Vagina (tissue), 2 donors: ENCODE measurements at regions not wholly inside any gene's neighbourhood (a gene's known extent, or its start where the extent isn't known, plus 50 kb on each side); places are given as distances from the start of the nearest gene placed in this dataset.

Experiments
- DNase-seq, 2 donors: peaks; one replicate each; pipeline ENCODE4 v3.0.0-alpha.2; 2017; ENCODE audit errors: extremely low spot score in 2 of 2
- H3K27ac ChIP-seq: fragments of 200-600 bp; sonication (generic); one replicate; pipeline ENCODE4 v1.5.1; 2019
- H3K27me3 ChIP-seq: fragments of 200-600 bp; sonication (generic); one replicate; pipeline ENCODE4 v1.5.1; 2019
- H3K36me3 ChIP-seq, 2 donors: fragments of 200-600 bp; sonication (generic); one replicate each; pipeline ENCODE4 v1.5.1; 2017 to 2019
- H3K4me1 ChIP-seq: fragments of 200-600 bp; sonication (generic); one replicate; pipeline ENCODE4 v1.5.1; 2019
- H3K4me3 ChIP-seq, 2 donors: fragments of 200-600 bp; sonication (generic); 1 replicate in 1 of 2; 2 replicates in 1 of 2; pipeline ENCODE4 v1.5.1; 2016 to 2019
- H3K9me3 ChIP-seq: fragments of 200-600 bp; sonication (generic); one replicate; pipeline ENCODE4 v1.5.1; 2019
- POLR2A ChIP-seq, 2 donors: fragments of 450-650 bp; IDR thresholded peaks; one replicate each; pipeline ENCODE4 v1.6.1; 2017; ENCODE audit warnings: antibody characterized with exemption in 2 of 2, mild to moderate bottlenecking in 2 of 2, moderate library complexity in 2 of 2
- POLR2AphosphoS5 ChIP-seq, 2 donors: sonication (generic); formaldehyde crosslinking; IDR thresholded peaks; one replicate each; pipeline ENCODE4 v1.9.0; 2017; ENCODE audit warnings: antibody characterized with exemption in 2 of 2, mild to moderate bottlenecking in 2 of 2, low read depth in 1 of 2; ENCODE audit not compliant: insufficient read depth in 1 of 2
- intact Hi-C: fragments of 100-400 bp; cut with DNase I; formaldehyde crosslinking; loops from one replicate; pipeline ENCODE4 v1.15.1; 2023
- TF ChIP-seq, protein P1 (sequence below), 3 experiments: fragments of 450-650 bp in 2 of 3; fragments of 200-600 bp in 1 of 3; sonication (generic) in 1 of 3; IDR thresholded peaks; one replicate each; pipeline ENCODE4 v1.5.1; 2017 to 2019; ENCODE audit warnings: antibody characterized with exemption in 3 of 3, mild to moderate bottlenecking in 2 of 3, moderate library complexity in 2 of 3

DNA sequence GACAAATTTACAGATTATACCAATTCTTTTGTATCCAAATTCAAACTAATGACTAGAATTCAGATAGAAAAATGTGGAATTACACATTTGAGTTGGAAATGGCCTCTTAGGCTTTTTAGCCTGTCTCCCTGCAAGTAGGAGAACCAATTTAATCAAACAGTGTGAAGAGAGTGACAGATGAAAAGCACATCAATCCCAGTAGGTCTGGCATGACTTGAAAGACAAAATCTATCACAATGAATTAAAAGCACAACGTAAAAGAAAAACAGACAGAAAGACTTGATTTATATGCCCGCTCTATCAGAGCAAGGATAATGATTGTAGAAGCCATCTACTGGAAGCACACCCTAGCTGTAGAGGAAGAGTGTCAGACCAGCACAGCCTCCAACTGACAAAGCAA lies 1084.4 kb upstream of the SPRY2 start:
- intact Hi-C loops: no loop called here
- H3K4me1 ChIP-seq: no peaks in the 10 kb centered on the region
- no peaks in the 10 kb centered on the region for H3K36me3 ChIP-seq
- no peaks in the 10 kb centered on the region for H3K9me3 ChIP-seq
- no peaks in the 10 kb centered on the region for H3K27me3 ChIP-seq
- TF ChIP-seq POLR2AphosphoS5 (IDR thresholded peaks at IDR 0.05; ENCODE audit: insufficient read depth in 1 of 2, low read depth in 1 of 2) (no peak), POLR2A (IDR thresholded peaks at IDR 0.05) (no peak)
- TF ChIP-seq, protein P1, sequence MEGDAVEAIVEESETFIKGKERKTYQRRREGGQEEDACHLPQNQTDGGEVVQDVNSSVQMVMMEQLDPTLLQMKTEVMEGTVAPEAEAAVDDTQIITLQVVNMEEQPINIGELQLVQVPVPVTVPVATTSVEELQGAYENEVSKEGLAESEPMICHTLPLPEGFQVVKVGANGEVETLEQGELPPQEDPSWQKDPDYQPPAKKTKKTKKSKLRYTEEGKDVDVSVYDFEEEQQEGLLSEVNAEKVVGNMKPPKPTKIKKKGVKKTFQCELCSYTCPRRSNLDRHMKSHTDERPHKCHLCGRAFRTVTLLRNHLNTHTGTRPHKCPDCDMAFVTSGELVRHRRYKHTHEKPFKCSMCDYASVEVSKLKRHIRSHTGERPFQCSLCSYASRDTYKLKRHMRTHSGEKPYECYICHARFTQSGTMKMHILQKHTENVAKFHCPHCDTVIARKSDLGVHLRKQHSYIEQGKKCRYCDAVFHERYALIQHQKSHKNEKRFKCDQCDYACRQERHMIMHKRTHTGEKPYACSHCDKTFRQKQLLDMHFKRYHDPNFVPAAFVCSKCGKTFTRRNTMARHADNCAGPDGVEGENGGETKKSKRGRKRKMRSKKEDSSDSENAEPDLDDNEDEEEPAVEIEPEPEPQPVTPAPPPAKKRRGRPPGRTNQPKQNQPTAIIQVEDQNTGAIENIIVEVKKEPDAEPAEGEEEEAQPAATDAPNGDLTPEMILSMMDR (IDR thresholded peaks at IDR 0.05): no peak
- H3K4me3 ChIP-seq: no peak overlapping the region
- no peak for DNase-seq
- H3K27ac ChIP-seq: no peak overlapping the region

DNA sequence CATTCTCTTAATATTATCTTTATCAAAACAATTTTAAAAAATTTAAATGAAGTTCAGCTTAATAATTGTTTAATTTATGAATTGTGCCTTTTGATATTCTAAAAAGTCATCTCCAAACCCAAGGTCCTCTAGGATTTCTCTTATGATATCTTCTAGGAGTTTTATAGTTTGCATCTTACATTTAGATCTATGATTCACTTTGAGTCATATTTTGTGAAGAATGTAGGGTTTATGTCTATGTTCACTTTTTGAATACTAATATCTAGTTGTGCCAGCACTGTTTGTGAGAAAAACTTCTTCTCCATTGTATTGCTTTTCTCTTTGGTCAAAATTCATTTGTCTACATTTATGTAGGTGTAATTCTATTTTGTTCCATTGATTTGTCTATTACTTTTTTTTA lies 1068.4 kb upstream of the SPRY2 start:
- no peaks in the 10 kb centered on the region for H3K36me3 ChIP-seq
- intact Hi-C loops: no loop called here
- no peak overlapping the region for H3K27ac ChIP-seq
- H3K9me3 ChIP-seq: no peaks in the 10 kb centered on the region
- H3K4me3 ChIP-seq: no peak overlapping the region
- DNase-seq: no peak
- H3K4me1 ChIP-seq: no peaks in the 10 kb centered on the region
- H3K27me3 ChIP-seq: no peaks in the 10 kb centered on the region
- TF ChIP-seq POLR2A (IDR thresholded peaks at IDR 0.05) (no peak), POLR2AphosphoS5 (IDR thresholded peaks at IDR 0.05; ENCODE audit: insufficient read depth in 1 of 2, low read depth in 1 of 2) (no peak)
- TF ChIP-seq, protein P1 (IDR thresholded peaks at IDR 0.05): no peak

GRCh38 chr13:81408647-81409046 lies 1067.7 kb upstream of the SPRY2 start:
- Histone ChIP-seq H3K9me3 (no peaks in the 10 kb centered on the region), H3K27ac (no peak overlapping the region), H3K4me3 (no peak overlapping the region), H3K27me3 (no peaks in the 10 kb centered on the region), H3K4me1 (no peaks in the 10 kb centered on the region), H3K36me3 (no peaks in the 10 kb centered on the region)
- intact Hi-C loops: no loop called here
- TF ChIP-seq POLR2AphosphoS5 (IDR thresholded peaks at IDR 0.05; ENCODE audit: insufficient read depth in 1 of 2, low read depth in 1 of 2): no peak
- no peak for TF ChIP-seq POLR2A (IDR thresholded peaks at IDR 0.05)
- DNase-seq: no peak

- intact Hi-C loops: no loop called here
- H3K9me3 ChIP-seq: no peaks in the 10 kb centered on the region
- no peak for DNase-seq
- TF ChIP-seq, protein P1 (IDR thresholded peaks at IDR 0.05): no peak
- TF ChIP-seq POLR2AphosphoS5 (IDR thresholded peaks at IDR 0.05; ENCODE audit: insufficient read depth in 1 of 2, low read depth in 1 of 2): no peak
- TF ChIP-seq POLR2A (IDR thresholded peaks at IDR 0.05): no peak
- H3K36me3 ChIP-seq: no peaks in the 10 kb centered on the region
- no peaks in the 10 kb centered on the region for H3K4me1 ChIP-seq
- H3K27ac ChIP-seq: no peak overlapping the region
- no peak overlapping the region for H3K4me3 ChIP-seq
- H3K27me3 ChIP-seq: no peaks in the 10 kb centered on the region
These were observed 1065.8 kb upstream of the SPRY2 start for GRCh38 chr13:81406639-81407292.

GRCh38 chr13:81406022-81406421 lies 1065.1 kb upstream of the SPRY2 start:
- Histone ChIP-seq H3K36me3 (no peaks in the 10 kb centered on the region), H3K4me3 (no peak overlapping the region), H3K4me1 (no peaks in the 10 kb centered on the region), H3K27ac (no peak overlapping the region), H3K9me3 (no peaks in the 10 kb centered on the region), H3K27me3 (no peaks in the 10 kb centered on the region)
- TF ChIP-seq POLR2AphosphoS5 (IDR thresholded peaks at IDR 0.05; ENCODE audit: insufficient read depth in 1 of 2, low read depth in 1 of 2) (no peak), POLR2A (IDR thresholded peaks at IDR 0.05) (no peak)
- TF ChIP-seq, protein P1 (IDR thresholded peaks at IDR 0.05): no peak
- DNase-seq: no peak
- intact Hi-C loops: no loop called here
